ENCODE measurements at regions not wholly inside any gene's neighbourhood (a gene's known extent, or its start where the extent isn't known, plus 50 kb on each side); places are given as distances from the start of the nearest gene placed in this dataset.
A peak's percentile ranks its signal among the peaks of the same experiment; 100 is the strongest.
"Not testable (repeated sequence)": the region's sequence is repeated elsewhere in the genome, so short reads cannot be mapped to it uniquely, and the experiment has no call there.

DNA sequence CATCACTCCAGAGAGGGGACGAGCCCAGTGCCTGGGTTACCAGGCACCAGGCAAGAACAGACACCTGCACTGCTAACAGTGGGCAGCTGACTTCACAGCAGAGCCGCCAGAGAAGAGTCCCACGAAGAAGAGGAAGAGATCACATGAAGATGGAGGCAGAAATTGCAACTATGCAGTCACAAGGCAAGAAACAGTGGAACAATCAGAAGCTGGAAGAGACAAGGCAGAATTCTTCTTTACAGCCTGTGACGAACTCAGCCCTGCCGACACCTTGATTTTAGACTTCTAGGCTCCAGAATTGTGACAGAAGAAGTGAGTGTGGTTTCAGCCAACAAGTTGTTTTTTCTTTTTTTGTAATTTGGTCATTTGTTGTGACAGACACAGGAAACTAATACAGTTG lies 59.2 kb downstream of the IL12A start:
- DNase-seq, result no peak

DNA sequence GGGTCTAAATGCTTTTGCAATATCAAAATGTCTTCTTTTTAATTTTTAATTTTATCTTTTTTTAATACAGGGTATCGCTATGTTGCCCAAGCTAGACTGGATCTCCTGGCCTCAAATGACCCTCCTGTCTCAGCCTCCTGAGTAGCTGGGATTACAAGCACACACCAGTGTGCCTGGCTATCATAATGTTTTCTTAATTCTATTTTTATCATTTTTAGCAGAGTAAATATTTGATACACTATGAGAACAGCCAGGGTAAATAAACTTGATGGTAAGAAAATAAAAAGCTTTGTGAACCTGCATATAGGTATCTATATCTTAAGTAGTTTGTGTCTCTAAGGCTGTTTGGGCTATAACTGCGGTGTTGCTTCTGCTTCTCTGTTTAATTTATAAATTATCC lies 60.4 kb downstream of the IL12A start:
- no peak for DNase-seq

DNA sequence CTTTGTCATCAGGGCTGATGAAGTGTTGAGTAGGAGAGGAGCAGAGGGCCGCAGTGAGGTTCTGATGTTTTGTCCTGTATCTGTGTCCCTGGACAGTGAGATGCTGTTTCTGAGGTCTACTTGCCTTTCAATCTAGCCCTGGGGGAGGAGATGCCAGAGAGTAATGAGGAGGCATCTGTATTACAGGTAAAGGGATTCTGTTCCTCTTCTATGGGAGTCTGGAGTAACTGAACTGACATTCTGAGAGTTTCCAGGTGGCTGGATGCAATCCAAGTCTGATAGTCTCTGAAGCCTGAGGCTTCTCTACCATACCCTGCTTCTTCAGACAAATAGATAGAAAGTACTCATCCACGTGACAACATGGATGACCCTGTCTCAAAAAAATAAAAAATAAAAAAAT lies 60.9 kb downstream of the IL12A start:
- peak; percentile 22 for DNase-seq

DNA sequence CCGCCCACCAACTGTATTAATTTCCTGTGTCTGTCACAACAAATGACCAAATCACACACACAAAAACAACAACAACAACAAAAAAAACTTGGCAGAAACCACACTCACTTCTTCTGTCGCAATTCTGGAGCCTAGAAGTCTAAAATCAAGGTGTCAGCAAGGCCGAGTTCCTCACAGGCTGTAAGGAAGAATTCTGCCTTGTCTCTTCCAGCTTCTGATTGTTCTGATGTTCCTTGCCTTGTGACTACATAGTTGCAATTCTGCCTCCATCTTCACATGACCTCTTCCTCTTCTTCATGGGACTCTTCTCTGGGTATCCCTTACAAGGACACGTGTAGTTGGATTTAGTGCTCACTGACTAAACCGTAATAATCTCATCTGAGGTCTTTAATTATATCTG lies 61.4 kb downstream of the IL12A start:
- DNase-seq, result no peak

DNA sequence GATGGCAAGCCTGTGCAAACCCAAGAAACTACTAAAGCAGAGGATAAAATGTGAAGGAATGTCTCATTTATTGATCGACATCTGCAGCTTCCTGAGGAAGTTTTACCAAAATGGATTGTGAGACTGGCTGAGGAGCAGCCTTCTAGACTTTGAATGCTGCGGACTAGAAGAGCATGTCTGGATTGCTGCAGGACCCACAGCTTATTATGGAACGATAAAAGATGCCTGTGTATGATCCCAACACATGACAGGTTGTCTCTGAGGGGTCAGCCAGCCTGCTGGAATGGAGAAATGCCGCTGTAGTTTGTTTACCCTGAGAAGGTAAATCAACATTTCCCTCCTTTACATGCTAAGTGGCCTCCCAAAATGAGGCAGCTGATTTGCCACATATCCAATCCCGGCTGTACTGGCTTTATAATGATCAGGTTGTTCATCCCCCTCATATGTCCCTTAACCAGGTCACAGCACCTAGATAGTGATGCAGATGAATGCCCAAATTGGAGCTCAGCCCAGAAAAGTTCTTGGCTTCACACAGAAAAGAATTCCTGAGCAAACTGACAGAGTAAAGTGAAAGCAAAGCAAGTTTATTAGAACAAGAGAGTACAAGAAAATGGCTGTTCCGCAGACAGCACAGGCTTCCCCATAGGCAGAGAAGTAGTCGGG lies 63.9 kb downstream of the IL12A start:
- no peak for DNase-seq

DNA sequence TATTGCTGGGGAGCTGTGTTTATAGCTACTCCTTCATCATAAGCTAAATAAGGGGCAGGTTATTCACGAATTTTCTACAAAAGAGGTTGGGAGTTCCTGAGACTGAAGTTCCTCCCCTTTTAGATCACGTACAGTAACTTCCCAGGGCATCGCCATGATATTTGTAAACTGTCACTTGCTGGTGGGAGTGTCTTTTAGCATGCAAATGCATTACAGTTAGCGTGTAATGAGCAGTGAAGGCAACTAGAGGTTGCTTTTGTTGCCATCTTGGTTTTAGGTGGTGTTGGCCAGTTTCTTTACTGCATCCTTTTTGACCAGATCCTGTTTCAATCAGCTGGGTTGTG lies 64.4 kb downstream of the IL12A start:
- no peak for DNase-seq

DNA sequence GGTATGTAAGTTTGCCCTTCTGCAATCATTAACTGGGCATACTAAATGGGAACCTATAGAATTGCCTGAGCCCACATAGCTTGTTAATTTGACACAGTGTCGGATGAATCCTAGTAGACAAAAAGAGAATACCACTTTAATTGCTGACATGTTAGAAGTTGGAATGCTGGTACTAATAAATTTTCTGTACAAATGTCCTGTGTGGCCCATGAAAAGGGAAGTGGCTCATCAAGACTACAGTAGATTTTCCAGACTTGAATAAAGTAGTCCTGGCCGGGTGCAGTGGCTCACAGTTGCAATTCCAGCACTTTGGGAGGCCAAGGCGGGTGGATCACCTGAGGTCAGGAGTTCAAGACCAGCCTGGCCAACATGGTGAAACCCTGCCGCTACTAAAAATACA lies 66.2 kb downstream of the IL12A start:
- not testable (repeated sequence) for DNase-seq

DNA sequence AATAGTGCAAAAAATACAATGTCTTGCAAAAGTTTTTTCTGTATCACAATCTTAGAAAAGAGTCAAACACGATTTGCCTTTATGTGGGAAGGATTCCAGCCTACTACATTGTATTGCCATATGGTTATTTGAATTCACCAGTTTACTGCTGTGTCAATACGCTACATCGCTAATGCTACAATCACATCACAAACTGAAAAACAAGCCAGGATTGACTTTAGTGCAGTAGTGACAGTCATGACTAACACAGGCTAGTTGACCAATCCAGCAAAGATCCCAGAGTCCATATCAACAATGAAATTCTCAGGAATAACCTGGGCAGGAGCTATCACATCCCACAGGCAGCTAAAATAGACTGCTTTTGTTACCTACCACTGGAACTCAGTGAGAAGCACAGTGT lies 67.0 kb downstream of the IL12A start:
- DNase-seq, result no peak

DNA sequence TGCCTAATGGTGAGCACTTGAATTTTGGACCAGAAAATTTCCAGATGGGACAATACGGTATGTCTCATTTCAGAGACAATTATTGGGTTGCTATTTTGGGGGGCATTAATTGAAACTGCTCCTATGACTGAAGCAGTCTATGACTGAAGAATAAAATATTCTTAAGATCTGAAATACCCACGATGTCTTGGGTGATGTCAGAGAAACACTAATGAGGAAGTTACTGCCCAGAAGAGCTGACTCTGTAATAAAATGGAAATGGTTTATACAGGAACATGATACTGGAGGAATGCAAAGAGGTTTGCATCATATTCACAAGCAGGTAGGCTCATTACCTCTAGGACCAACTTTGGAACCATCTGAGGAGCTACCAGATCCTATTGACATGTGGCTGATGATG lies 68.7 kb downstream of the IL12A start:
- no peak for DNase-seq

DNA sequence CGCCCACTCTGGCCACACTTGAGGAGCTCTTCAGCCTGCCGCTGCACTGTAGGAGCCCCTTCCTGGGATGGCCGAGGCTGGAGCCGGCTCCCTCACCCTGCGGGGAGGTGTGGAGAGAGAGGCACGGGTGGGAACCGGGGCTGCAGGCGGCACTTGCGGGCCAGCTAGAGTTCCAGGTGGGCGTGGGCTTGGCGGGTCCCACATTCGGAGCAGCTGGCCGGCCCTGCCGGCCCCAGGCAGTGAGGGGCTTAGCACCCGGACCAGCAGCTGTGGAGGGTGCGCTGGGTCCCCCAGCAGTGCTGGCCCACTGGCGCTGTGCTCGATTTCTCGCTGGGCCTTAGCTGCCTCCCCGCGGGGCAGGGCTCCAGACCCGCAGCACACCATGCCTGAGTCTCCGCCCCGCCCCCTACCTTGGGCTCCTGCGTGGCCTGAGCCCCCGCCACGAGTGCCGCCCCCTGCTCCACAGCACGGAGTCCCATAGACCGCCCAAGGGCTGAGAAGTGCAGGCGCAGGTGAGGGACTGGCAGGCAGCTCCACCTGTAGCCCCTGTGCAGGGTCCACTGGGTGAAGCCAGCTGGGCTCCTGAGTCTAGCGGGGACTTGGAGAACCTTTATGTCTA lies 71.9 kb downstream of the IL12A start:
- no peak for DNase-seq

DNA sequence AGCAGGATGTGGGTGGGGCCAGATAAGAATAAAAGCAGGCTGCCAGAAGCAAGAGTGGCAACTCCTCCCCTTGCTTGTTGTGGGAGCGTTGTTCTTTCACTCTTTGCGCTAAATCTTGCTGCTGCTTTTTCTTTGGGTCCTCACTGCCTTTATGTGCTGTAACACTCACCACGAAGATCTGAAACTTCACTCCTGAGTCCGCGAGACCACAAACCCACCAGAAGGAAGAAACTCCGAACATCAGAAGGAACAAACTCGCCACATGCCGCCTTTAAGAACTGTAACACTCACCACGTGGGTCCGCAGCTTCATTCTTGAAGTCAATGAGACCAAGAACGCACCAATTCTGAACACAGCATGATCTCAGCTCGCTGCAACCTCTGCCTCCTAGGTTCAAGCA lies 72.9 kb downstream of the IL12A start:
- no peak for DNase-seq

DNA sequence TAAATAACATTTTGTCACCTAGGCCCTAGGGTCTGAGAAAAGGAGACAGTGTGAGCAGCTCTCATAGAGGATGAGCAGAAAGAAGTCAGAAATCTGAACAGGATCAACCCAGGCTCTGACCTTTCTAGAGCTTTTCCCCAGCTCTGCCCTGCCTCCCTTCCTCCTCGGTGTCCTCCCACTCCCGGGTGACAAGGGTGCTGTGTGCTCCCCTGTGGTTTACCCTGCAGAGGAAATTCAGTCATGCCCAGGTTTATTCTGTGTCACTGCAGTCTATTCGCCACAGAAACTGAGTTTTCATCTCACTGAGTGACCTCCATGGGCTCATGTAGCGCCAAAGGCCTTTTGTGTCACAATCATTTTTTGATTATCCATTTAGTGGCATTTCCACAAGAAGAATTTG lies 76.6 kb downstream of the IL12A start:
- DNase-seq, result no peak

DNA sequence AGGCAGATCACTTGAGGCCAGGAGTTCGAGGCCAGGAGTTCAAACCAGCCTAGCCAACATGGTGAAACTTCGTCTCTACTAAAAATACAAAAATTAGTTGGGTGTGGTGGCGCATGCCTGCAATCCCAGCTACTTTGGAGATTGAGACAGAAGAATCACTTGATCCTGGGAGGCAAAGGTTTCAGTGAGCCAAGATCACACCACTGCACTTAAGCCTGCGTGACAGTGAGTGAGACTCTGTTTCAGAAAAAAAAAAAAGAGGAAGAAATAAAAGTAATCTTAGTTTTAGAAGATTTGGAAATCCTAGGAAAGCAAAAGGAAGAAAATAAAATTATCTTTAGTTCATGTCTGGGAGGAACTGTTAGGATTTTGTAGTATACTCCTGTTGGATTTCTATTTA lies 77.2 kb downstream of the IL12A start:
- no peak for DNase-seq

DNA sequence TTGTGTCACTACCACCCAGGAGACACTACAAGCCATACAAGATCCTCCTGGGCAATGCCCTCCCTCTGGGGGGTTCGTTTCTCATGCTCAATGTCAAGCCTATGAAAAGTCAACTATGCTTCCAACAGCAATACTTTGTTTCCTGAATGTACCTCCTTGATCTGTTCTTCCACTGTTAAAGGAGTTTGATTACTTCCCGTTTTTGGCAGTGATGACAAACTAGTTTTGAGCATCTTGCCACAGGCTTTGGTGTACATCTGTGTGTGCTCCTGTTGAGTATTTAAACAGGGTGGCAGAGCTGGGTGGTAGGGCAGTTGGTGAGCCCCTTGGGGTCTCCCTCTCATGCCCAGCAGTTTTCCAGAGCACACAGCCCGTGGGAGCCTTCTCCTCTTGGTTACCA lies 81.4 kb downstream of the IL12A start:
- no peak for DNase-seq

DNA sequence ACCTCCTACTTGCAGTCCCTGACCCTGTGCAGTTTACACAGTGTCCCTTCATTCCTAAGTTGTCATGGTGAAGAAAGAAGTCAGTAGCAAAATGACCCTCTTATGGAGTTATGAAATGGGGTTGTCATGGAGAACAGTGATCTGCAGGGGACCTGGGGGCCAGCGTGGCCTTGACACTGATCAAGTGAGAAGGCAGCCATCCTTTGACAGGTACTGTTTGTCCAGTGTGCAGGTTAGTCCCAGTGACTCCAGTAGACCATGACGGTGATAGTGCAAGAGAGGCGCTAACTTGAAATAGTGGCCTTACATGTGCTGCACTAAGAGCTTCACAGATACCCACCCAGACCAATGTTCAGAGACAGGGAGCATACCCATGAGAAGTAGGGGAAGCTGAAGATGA lies 87.9 kb downstream of the IL12A start:
- DNase-seq, result no peak

DNA sequence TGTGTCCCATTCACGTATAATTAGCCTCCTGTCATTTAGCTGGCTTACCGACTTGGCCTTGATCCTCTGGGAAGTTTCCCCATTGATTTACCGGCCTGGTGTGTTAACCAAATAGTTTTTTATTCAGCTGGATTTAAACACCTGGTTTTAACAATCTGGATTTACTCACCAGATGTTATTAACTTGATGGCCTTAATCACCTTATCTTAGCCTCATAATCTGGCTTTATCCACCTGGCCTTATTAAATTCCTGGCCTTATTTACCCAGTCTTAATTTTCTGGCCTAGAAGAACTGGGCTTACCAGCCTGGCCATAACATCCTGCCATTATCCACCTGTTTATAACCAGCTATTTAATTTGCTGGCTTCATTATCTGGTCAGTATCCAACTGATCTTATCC lies 89.9 kb downstream of the IL12A start:
- DNase-seq, result no peak

DNA sequence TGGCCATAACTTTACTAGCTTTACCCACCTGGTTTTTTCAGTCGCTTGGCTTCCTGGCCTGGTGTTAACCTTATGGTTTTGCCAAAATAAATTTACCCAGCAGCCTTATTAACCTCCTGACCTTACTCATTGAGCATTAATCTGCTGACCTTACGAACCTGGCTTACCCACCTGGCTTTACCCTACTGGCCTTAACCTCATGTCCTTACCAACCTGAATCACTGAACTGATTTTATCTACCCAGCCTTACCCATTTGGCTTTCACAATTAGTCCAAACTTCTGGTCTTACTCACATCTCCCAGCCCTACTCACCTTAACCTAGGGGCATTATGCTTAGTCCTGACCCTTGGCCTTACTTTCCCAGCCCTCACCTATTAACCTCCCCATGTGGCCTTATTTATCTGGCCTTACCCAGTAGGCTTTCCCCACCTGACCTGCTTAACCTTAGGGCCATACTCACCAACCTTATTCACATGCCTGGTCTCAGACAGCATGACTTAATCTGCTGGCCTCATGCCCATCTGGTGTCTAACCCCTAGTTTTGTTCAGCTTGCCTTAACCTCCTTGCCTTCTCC lies 93.4 kb downstream of the IL12A start:
- DNase-seq, result no peak

DNA sequence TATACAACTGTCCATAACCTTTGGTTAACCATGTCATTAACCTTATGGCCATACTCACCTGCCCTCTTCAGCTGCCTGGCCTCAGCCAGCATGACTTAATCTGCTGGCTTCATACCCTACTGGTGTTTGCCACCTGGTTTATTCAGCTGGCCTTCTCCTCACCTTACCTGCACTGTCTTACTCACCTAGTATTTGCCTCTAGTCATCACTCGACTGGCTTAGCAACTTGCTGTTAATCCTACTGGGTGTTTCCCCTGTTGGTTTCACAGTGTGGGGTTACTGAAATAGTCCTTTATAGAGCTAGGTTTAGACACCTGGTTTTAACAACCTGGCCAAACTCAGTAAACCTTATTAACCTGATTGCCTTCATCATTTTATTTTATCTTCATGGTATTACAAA lies 96.4 kb downstream of the IL12A start:
- DNase-seq, result no peak

DNA sequence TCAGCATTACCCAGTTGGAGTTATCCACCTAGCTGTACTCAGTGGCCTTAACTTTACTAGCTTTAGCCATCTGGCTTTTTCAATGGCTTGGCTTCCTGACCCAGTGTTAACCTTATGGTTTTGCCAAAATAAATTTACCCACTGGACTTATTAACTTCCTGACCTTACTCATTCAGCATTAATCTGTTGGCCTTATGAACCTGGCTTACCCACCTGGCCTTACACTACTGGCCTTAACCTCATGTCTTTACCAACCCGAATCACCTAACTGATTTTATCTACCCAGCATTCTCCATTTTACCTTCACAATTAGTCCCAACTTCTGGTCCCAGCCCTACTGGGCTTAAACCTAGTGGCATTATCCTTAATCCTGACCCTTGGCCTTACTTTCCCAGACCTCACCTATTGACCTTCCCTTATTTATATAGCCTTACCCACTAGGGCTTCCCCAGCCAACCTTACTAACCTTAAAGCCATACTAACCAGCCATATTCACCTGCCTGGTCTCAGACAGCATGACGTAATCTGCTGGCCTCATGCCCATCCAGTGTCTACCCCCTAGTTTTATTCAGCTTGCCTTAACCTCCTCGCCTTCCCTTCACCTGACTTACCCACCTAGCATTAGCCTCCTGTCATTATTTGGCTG lies 100.0 kb downstream of the IL12A start:
- DNase-seq, result no peak

DNA sequence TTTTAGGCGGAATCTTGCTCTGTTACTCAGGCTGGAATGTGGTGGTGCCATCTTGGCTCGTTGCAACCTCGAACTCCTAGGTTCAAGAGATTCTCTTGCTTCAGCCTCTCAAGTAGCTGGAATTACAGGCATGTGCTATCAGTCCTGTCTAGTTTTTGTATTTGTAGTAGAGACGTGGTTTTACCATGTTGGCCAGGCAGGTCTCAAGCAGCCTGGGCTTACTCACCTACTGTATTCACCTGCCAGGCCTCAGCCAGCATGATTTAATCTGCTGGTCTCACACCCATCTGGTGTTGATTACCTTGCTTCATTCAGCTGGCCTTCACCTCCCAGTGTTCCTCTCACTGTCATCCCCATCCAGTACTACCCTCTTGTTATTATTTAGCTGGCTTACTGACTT lies 102.0 kb downstream of the IL12A start:
- DNase-seq, result no peak

DNA sequence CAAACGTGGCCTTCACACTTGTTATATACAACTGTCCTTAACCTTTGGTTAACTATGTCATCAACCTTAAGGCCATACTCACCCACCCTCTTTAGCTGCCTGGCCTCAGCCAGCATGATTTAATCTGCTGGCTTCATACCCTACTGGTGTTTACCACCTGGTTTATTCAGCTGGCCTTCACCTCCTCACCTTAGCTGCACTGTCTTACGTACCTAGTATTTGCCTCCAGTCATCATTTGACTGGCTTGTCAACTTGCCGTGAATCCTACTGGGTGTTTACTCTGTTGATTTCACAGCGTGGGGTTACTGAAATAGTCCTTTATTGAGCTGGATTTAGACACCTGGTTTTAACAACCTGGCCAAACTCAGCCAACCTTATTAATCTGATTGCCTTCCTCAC lies 102.8 kb downstream of the IL12A start:
- no peak for DNase-seq

DNA sequence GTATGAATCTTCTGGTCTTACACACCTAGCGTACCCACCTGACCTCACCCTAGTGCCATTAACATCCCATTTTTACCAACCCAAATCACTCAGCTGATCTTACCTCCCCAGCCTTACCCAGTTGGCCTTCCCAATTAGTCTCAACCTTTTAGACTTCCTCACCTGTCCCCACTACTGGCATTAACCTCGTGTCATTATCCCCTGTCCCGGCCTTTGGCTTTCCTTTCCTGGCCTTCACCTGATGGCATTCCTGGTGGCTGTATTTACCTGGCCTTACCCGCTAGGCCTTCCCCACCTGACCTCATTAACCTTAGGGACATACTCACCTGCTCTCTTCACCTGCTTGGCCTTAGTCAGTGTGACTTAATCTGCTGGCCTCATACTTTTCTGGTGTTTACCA lies 104.1 kb downstream of the IL12A start:
- no peak for DNase-seq

DNA sequence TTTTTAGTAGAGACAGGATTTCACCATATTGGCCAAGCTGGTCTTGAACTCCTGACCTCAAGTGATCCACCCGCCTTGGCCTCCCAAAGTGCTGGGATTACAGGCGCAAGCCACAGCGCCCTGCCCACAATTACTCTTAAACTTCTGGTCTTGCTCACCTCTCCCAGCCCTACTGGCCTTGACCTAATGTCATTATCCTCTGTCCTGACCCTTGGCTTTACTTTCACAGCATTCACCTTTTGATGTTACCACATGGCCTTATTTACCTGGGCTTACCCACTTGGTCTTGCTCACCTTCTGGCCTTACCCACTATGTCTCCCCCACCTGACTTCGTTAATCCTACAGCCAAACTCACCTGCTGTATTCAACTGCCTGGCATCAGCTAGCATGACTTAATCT lies 105.9 kb downstream of the IL12A start:
- DNase-seq, result no peak

DNA sequence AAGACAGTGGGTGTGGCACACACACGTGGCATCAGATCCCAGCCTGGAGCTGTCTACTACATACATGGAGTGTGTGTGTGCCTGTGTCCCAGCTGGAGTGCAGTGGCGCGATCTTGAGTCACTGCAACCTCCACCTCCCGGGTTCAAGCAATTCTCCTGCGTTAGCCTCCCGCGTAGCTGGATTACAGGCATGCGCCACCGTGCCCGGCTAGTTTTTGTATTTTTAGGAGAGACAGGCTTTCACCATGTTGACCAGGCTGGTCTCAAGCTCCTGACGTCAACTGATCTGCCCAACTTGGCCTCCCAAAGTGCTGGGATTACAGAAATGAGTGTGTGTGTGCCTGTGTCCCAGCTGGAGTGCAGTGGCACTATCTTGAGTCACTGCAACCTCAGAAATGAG lies 108.8 kb downstream of the IL12A start:
- no peak for DNase-seq
